Kidney (tissue), 13 donors: ENCODE measurements at regions not wholly inside any gene's neighbourhood (a gene's known extent, or its start where the extent isn't known, plus 50 kb on each side); places are given as distances from the start of the nearest gene placed in this dataset.

Experiments used
- DNase-seq, 5 donors: peaks; one replicate each; pipeline ENCODE4 v3.0.0-alpha.2; 2013 to 2020
- FAIRE-seq: peaks from 2 replicates; lab custom pipeline; 2012; peaks lifted over from hg19 to GRCh38; lab: Jason Lieb, UNC
- H3K27ac ChIP-seq, 2 donors: one replicate each; pipeline ENCODE4 v1.7.0; 2013; ENCODE audit warnings: low read depth in 2 of 2, low read length in 2 of 2, inconsistent platforms in 1 of 2
- H3K27me3 ChIP-seq: one replicate; pipeline ENCODE4 v1.7.1; 2013; ENCODE audit warnings: low read length, inconsistent platforms; ENCODE audit not compliant: control insufficient read depth, insufficient read depth
- H3K36me3 ChIP-seq, 3 donors: one replicate each; pipeline versions ENCODE4 v1.7.0 to v1.7.1; 2013; ENCODE audit warnings: low read length in 3 of 3, control low read depth in 1 of 3, inconsistent platforms in 1 of 3; ENCODE audit not compliant: insufficient read depth in 3 of 3, control insufficient read depth in 2 of 3
- H3K4me1 ChIP-seq, 3 donors: one replicate each; pipeline versions ENCODE4 v1.7.0 to v1.7.1; 2013; ENCODE audit warnings: low read length in 3 of 3, inconsistent platforms in 1 of 3, low read depth in 1 of 3; ENCODE audit not compliant: control insufficient read depth in 2 of 3, insufficient read depth in 2 of 3
- H3K4me3 ChIP-seq, 3 donors: one replicate each; pipeline versions ENCODE4 v1.7.0 to v1.8.1; 2013; ENCODE audit warnings: low read length in 3 of 3, control low read depth in 1 of 3, inconsistent platforms in 1 of 3
- H3K9ac ChIP-seq, 3 donors: one replicate each; pipeline versions ENCODE4 v1.7.0 to v1.7.1; 2013; ENCODE audit warnings: low read length in 3 of 3, control low read depth in 1 of 3, inconsistent platforms in 1 of 3
- H3K9me3 ChIP-seq, 3 donors: one replicate each; pipeline versions ENCODE4 v1.7.0 to v1.7.1; 2013; ENCODE audit warnings: low read length in 3 of 3, control low read depth in 1 of 3, inconsistent platforms in 1 of 3; ENCODE audit not compliant: control insufficient read depth in 2 of 3, insufficient read depth in 1 of 3
- intact Hi-C: fragments of 100-400 bp; cut with DNase I; formaldehyde crosslinking; loops from one replicate; pipeline ENCODE4 v1.11.1; 2022
- TF ChIP-seq, protein P1 (sequence below): IDR thresholded peaks from 3 replicates; pipeline ENCODE4 v1.5.1; 2012; ENCODE audit warnings: mild to moderate bottlenecking, moderate library complexity, borderline replicate concordance; ENCODE audit not compliant: insufficient read depth; ENCODE audit errors: extremely low read depth
- donor health status: control.
- donor health status: control.
- donor health status: control.
- donor health status: control.
- donor health status: control.
- donor health status: DM: yes; HTN: yes; CAD: no.
- donor health status: Normal renal cell carcinoma (clear cell type).

DNA sequence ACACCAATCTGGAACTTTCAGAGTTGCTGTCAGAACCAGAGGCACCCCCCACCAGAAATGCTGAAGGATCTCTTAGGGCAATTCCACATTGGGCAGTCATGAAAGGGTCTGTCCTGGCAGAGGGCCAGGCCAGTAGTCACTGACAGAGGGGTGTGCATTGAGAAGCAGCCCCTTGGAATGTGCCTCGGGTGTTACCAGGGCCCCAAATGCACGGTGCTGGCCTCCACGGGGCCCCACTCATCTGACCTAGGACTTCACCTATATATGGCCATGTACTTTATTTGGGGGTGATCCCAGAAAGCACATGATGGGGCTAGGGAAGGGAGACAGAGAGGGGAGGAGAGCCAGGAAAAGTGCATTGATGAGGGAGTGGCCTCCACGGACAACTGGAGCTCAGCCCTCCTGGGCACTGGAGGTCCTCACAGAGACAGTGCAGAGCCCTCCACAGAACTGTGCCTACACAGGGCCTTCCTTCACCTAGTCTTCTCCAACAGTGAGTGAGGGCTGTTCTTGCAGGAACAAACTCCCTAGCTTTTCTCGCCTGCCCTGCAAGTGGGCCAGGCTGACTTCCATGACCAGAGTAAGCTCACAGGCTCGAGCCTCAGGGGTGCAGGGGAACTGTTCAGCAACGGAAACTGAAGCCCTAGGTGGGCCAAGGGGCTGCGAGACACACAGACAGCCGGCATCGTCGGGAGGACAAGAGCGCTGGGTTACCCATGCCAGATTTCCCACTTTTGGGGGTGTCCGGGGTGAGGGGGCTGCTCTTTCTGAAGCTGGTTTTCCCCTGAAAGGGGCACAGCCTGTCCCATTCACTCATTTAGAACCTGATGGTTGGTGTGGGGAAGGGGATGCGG lies 136.2 kb downstream of the HMX1 start:
- Histone ChIP-seq H3K36me3 (no peaks in the 10 kb centered on the region), H3K9me3 (no peaks in the 10 kb centered on the region), H3K4me3 (no peak overlapping the region), H3K27ac (no peak overlapping the region), H3K4me1 (no peaks in the 10 kb centered on the region), H3K27me3 (no peaks in the 10 kb centered on the region), H3K9ac (no peak overlapping the region)
- FAIRE-seq (no peak), DNase-seq (peak in 1 of 5 donors; percentile 49)
- TF ChIP-seq, protein P1, sequence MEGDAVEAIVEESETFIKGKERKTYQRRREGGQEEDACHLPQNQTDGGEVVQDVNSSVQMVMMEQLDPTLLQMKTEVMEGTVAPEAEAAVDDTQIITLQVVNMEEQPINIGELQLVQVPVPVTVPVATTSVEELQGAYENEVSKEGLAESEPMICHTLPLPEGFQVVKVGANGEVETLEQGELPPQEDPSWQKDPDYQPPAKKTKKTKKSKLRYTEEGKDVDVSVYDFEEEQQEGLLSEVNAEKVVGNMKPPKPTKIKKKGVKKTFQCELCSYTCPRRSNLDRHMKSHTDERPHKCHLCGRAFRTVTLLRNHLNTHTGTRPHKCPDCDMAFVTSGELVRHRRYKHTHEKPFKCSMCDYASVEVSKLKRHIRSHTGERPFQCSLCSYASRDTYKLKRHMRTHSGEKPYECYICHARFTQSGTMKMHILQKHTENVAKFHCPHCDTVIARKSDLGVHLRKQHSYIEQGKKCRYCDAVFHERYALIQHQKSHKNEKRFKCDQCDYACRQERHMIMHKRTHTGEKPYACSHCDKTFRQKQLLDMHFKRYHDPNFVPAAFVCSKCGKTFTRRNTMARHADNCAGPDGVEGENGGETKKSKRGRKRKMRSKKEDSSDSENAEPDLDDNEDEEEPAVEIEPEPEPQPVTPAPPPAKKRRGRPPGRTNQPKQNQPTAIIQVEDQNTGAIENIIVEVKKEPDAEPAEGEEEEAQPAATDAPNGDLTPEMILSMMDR, result no peak
- intact Hi-C loops, result no loop called here

DNA sequence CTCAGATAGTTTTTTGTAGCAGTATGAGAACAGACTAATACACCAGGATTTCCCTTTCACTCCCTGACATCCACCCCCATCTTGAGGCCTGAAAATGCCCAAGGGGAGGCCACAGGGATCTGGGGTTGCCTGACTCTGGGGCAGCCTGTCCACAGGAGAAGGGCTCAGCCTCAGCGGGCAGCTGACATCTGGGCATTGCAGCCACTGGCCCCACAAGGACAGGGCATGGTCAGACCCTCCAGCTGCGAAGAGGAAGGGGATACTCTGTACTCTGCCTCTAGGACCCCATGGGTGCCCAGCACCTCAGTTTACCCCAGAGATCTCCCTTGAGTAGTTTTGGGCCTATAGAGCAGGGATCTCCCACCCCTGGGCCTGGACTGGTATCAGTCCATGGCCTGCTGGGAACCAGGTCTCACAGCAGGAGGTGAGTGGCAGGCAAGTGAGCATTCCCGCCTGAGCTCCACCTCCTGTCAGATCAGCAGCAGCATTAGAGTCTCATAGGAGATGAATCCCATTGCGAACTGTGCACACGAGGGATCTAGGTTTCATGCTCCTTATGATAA lies 138.9 kb downstream of the HMX1 start:
- no peak overlapping the region for H3K27ac ChIP-seq
- FAIRE-seq, result no peak
- H3K9me3 ChIP-seq, result no peaks in the 10 kb centered on the region
- no peaks in the 10 kb centered on the region for H3K4me1 ChIP-seq
- intact Hi-C loops, result no loop called here
- no peak overlapping the region for H3K9ac ChIP-seq
- no peaks in the 10 kb centered on the region for H3K27me3 ChIP-seq
- TF ChIP-seq, protein P1, result no peak
- no peaks in the 10 kb centered on the region for H3K36me3 ChIP-seq
- DNase-seq, result peak in 1 of 5 donors; percentile 59
- H3K4me3 ChIP-seq, result no peak overlapping the region

DNA sequence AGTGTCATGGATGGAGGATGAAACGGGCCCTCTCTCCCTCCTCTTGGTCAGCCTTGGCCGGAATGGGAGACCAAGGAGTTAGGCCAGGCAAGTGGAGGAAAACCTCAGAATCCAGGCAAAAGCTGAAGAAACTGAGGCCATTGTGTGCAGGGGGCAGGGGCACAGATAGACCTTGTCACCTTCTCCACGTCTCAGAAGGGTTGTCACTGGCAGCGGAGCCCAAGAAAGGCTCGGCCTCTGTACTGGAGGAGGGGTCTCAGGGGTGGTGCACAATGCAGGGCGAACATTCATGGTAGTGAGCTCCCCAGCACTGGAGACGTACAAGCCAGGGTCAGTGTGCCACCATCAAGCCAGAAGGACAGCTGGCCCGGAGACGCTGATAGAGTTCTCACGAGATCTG lies 139.5 kb downstream of the CPZ start:
- no peak overlapping the region for H3K9ac ChIP-seq
- TF ChIP-seq, protein P1, result no peak
- no peaks in the 10 kb centered on the region for H3K9me3 ChIP-seq
- no peaks in the 10 kb centered on the region for H3K27me3 ChIP-seq
- FAIRE-seq (no peak), DNase-seq (peak in 1 of 5 donors; percentile 35)
- no peak overlapping the region for H3K27ac ChIP-seq
- H3K36me3 ChIP-seq, result no peaks in the 10 kb centered on the region
- no peaks in the 10 kb centered on the region for H3K4me1 ChIP-seq
- intact Hi-C loops, result no loop called here
- H3K4me3 ChIP-seq, result no peak overlapping the region
